ENCODE measurements at regions not wholly inside any gene's neighbourhood (a gene's known extent, or its start where the extent isn't known, plus 50 kb on each side); places are given as distances from the start of the nearest gene placed in this dataset.

GRCh38 chr4:148542922-148543623 is 100.9 kb upstream of the NR3C2 start:
- TF ChIP-seq, protein P1, sequence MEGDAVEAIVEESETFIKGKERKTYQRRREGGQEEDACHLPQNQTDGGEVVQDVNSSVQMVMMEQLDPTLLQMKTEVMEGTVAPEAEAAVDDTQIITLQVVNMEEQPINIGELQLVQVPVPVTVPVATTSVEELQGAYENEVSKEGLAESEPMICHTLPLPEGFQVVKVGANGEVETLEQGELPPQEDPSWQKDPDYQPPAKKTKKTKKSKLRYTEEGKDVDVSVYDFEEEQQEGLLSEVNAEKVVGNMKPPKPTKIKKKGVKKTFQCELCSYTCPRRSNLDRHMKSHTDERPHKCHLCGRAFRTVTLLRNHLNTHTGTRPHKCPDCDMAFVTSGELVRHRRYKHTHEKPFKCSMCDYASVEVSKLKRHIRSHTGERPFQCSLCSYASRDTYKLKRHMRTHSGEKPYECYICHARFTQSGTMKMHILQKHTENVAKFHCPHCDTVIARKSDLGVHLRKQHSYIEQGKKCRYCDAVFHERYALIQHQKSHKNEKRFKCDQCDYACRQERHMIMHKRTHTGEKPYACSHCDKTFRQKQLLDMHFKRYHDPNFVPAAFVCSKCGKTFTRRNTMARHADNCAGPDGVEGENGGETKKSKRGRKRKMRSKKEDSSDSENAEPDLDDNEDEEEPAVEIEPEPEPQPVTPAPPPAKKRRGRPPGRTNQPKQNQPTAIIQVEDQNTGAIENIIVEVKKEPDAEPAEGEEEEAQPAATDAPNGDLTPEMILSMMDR (IDR thresholded peaks at IDR 0.05): no peak

DNA sequence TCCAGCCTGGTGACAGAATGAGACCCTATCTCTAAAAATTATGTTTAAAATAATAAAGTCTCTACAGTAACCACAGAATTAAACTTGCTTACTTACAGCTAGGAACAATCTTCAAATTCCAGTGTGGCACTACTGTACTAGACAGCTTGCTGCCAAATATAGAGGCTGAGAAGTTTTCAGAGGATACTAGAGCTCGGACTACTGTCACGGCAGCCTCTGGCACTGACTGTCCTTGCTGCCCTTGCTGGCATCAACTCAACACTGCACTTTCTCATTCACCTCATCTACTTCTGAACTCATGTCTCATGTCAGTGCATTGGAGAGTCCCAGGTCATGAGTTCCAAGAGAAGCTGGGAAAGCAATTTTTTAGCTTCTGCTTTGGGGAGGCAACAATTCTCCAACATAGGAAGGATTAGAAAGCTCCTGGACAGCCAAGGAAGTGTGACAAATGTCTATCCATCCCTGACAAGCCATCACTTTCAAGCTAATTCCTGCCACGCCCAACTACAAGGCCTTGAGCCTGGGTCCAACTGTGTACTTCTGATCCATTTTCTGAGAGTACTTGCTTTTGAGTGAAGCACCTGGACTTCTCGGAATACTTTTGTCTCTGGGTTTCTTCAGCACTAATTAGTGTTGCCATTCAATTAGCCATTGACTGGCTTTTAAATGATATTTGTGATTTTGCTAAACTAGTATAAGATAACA is 98.6 kb upstream of the NR3C2 start:
- TF ChIP-seq, protein P1 (IDR thresholded peaks at IDR 0.05): no peak

- TF ChIP-seq, protein P1 (IDR thresholded peaks at IDR 0.05): no peak
Observed at GRCh38 chr4:148539387-148539786, 97.2 kb upstream of the NR3C2 start.

GRCh38 chr4:148530114-148530513 is 87.9 kb upstream of the NR3C2 start:
- TF ChIP-seq, protein P1 (IDR thresholded peaks at IDR 0.05): no peak

- TF ChIP-seq, protein P1 (IDR thresholded peaks at IDR 0.05): no peak
Observed at GRCh38 chr4:148527571-148527970, 85.4 kb upstream of the NR3C2 start.

DNA sequence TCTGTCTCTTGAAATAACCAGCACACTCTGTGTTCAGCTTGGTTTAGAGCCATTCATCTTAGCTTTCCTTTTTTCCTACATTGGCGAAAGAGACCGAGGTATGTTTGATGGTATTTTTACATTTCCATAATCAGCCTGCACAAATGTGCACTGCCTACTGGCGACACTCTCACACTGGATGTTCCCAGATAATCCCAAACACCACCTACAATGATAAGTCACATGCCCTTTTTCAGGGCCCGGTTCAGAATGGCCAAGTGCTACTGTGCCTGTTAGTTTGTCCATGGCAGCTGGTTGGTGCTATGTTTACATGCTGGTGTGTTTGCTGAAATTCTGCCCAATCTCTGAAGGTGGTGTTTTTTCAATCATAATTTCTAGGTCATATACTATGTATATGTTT is 80.8 kb upstream of the NR3C2 start:
- TF ChIP-seq, protein P1 (IDR thresholded peaks at IDR 0.05): no peak

DNA sequence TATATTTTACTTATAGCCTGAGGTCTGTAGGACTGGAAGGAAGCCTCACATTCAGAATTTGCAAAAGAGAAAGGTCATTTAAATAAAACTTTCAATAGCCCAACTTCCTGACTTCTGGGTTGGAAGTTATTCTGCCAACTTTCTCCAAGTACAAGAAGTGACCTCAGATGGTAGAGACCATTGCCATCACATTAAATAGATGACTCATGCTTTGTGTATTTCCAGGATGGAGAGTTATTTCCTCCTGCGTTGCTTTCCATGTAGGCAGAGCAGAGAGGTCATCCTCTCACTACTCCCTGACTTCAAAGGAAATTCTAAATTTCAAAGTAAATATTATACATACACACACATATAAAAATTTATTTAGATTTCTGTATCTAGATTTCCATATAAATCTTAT is 73.0 kb upstream of the NR3C2 start:
- TF ChIP-seq, protein P1 (IDR thresholded peaks at IDR 0.05): no peak

Data from LNCAP (cell line).